Aorta (tissue), 5 donors: ENCODE measurements at regions not wholly inside any gene's neighbourhood (a gene's known extent, or its start where the extent isn't known, plus 50 kb on each side); places are given as distances from the start of the nearest gene placed in this dataset.

Experiments used
- ATAC-seq: fragments of 200-7000 bp; cut with Tn5 transposase; one replicate; pipeline ENCODE4 v1.9.1; 2022; ENCODE audit warnings: moderate library complexity; ENCODE audit not compliant: low FRiP score
- DNase-seq, 2 donors: peaks; one replicate each; pipeline ENCODE4 v3.0.0-alpha.2; 2020
- H3K27ac ChIP-seq, 2 donors: one replicate each; pipeline ENCODE4 v1.5.1; 2013; ENCODE audit warnings: low read length in 2 of 2, mild to moderate bottlenecking in 2 of 2, moderate library complexity in 2 of 2, control low read depth in 1 of 2, inconsistent platforms in 1 of 2, low read depth in 1 of 2
- H3K27me3 ChIP-seq, 2 donors: one replicate each; pipeline ENCODE4 v1.6.1; 2013; ENCODE audit warnings: control low read depth in 1 of 2, low read length in 1 of 2, mild to moderate bottlenecking in 1 of 2, moderate library complexity in 1 of 2; ENCODE audit not compliant: insufficient read depth in 2 of 2, control insufficient read depth in 1 of 2
- H3K36me3 ChIP-seq, 2 donors: one replicate each; pipeline ENCODE4 v1.6.1; 2013; ENCODE audit warnings: control low read depth in 1 of 2, low read length in 1 of 2, mild to moderate bottlenecking in 1 of 2; ENCODE audit not compliant: insufficient read depth in 2 of 2, control insufficient read depth in 1 of 2
- H3K4me1 ChIP-seq, 2 donors: one replicate each; pipeline ENCODE4 v1.6.1; 2013; ENCODE audit warnings: low read length in 2 of 2, control low read depth in 1 of 2, mild to moderate bottlenecking in 1 of 2, moderate library complexity in 1 of 2; ENCODE audit not compliant: insufficient read depth in 2 of 2, control insufficient read depth in 1 of 2
- H3K4me3 ChIP-seq, 2 donors: one replicate each; pipeline ENCODE4 v1.5.1; 2013; ENCODE audit warnings: low read length in 2 of 2, control low read depth in 1 of 2, mild to moderate bottlenecking in 1 of 2
- H3K9me3 ChIP-seq: one replicate; pipeline ENCODE4 v1.6.1; 2013; ENCODE audit warnings: mild to moderate bottlenecking, low read length; ENCODE audit not compliant: control insufficient read depth
- WGBS, 2 donors: extraction: QIAGEN DNeasy Blood & Tissue Kit; methylation state at CpG; one replicate each; pipeline ENCODE4 v1.1.7; 2013; 5-methylcytosine and 5-hydroxymethylcytosine counted together
- intact Hi-C, 2 donors: fragments of 100-400 bp; cut with DNase I; formaldehyde crosslinking; loops; one replicate each; pipeline versions ENCODE4 v1.14.2 to v1.15.0; 2022
- donor health status: healthy with polysubstance abuse.
- donor health status: Bipolar disorder and iron deficiency.
- donor health status: DM: no; HTN: no; CAD: no.
- donor health status: DM: no; HTN: no; CAD: no.
- donor health status: DM: yes; HTN: yes; CAD: no.

DNA sequence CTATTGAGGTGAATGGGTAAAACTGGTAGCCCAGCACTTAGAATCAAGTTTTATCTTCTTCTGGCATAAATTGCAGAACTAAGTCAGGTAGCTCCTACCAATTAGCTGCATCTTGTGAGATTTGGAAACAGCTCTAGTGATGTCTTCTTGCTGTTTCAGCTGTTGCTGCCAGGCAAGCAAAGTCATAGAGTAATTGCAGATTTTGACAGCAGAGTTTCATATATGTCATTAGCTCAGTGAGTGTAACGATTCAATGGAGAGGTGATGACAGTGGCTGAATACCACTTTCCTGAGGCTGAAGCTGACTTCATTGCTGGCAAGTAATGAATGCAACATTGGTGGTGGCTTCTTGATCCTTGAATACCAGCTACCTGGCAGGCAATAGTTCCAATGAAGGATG lies 1109.7 kb upstream of the CDH18 start:
- DNase-seq (no peak), ATAC-seq (no peak)
- Histone ChIP-seq H3K27ac (no peak overlapping the region), H3K27me3 (no peaks in the 10 kb centered on the region), H3K4me1 (no peaks in the 10 kb centered on the region), H3K4me3 (no peak overlapping the region), H3K9me3 (peaks cover 3% of the 10 kb centered on the region), H3K36me3 (no peaks in the 10 kb centered on the region)
- WGBS, 2 donors, result 13 to 26% methylated on average over 1 of the region's 1 CpG
- intact Hi-C loops, result no loop called here

DNA sequence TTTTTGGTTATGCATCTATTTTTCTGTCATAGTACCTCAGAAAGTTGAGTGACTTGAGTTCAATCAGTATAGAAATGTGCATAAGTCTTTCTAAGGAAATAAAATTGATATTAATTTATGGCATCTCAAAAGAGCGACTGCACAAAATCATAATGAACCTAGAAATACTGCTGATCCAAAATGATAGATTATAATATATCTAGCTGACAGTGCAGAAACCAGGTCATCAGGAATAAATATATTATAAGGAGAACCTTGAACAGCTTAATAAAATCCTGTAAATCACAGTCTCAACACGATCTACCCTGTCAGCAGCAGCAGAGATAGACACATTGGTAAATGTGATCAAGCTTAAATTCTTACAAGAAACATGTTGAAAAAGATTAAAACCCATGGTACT lies 1106.6 kb upstream of the CDH18 start:
- Histone ChIP-seq H3K4me1 (no peaks in the 10 kb centered on the region), H3K4me3 (no peak overlapping the region), H3K27ac (no peak overlapping the region), H3K27me3 (no peaks in the 10 kb centered on the region), H3K9me3 (peaks cover 3% of the 10 kb centered on the region), H3K36me3 (no peaks in the 10 kb centered on the region)
- 44 to 49% methylated on average over 2 of the region's 2 CpGs for WGBS, 2 donors
- DNase-seq (no peak), ATAC-seq (no peak)
- intact Hi-C loops, result no loop called here

- H3K4me1 ChIP-seq, result no peaks in the 10 kb centered on the region
- intact Hi-C loops, result no loop called here
- H3K4me3 ChIP-seq, result no peak overlapping the region
- no peaks in the 10 kb centered on the region for H3K27me3 ChIP-seq
- 66 to 70% methylated on average over 1 of the region's 1 CpG for WGBS, 2 donors
- H3K27ac ChIP-seq, result no peak overlapping the region
- no peak for DNase-seq
- no peak for ATAC-seq
- H3K36me3 ChIP-seq, result no peaks in the 10 kb centered on the region
- H3K9me3 ChIP-seq, result no peaks in the 10 kb centered on the region
These were observed 1099.8 kb upstream of the CDH18 start for GRCh38 chr5:21087766-21088165.

- DNase-seq (no peak), ATAC-seq (no peak)
- intact Hi-C loops, result no loop called here
- Histone ChIP-seq H3K4me3 (no peak overlapping the region), H3K27ac (no peak overlapping the region), H3K36me3 (no peaks in the 10 kb centered on the region), H3K9me3 (no peaks in the 10 kb centered on the region), H3K27me3 (no peaks in the 10 kb centered on the region), H3K4me1 (no peaks in the 10 kb centered on the region)
- 54 to 55% methylated on average over 2 of the region's 2 CpGs for WGBS, 2 donors
These were observed 1097.8 kb upstream of the CDH18 start for GRCh38 chr5:21085791-21086190.

- ATAC-seq (no peak), DNase-seq (no peak)
- no peaks in the 10 kb centered on the region for H3K9me3 ChIP-seq
- intact Hi-C loops, result no loop called here
- 56 to 63% methylated on average over 5 of the region's 5 CpGs for WGBS, 2 donors
- H3K4me1 ChIP-seq, result no peaks in the 10 kb centered on the region
- H3K36me3 ChIP-seq, result no peaks in the 10 kb centered on the region
- H3K4me3 ChIP-seq, result no peak overlapping the region
- H3K27ac ChIP-seq, result no peak overlapping the region
- no peaks in the 10 kb centered on the region for H3K27me3 ChIP-seq
These were observed 1084.0 kb upstream of the CDH18 start for GRCh38 chr5:21071986-21072385.

GRCh38 chr5:21071421-21071820 lies 1083.4 kb upstream of the CDH18 start:
- H3K4me1 ChIP-seq, result no peaks in the 10 kb centered on the region
- no peak overlapping the region for H3K4me3 ChIP-seq
- intact Hi-C loops, result no loop called here
- H3K27me3 ChIP-seq, result no peaks in the 10 kb centered on the region
- DNase-seq (no peak), ATAC-seq (no peak)
- no peaks in the 10 kb centered on the region for H3K36me3 ChIP-seq
- 73 to 84% methylated on average over 4 of the region's 4 CpGs for WGBS, 2 donors
- H3K9me3 ChIP-seq, result no peaks in the 10 kb centered on the region
- no peak overlapping the region for H3K27ac ChIP-seq

GRCh38 chr5:21070858-21071257 lies 1082.9 kb upstream of the CDH18 start:
- Histone ChIP-seq H3K4me1 (no peaks in the 10 kb centered on the region), H3K9me3 (no peaks in the 10 kb centered on the region), H3K27me3 (no peaks in the 10 kb centered on the region), H3K4me3 (no peak overlapping the region), H3K27ac (no peak overlapping the region), H3K36me3 (no peaks in the 10 kb centered on the region)
- intact Hi-C loops, result no loop called here
- ATAC-seq (no peak), DNase-seq (no peak)

DNA sequence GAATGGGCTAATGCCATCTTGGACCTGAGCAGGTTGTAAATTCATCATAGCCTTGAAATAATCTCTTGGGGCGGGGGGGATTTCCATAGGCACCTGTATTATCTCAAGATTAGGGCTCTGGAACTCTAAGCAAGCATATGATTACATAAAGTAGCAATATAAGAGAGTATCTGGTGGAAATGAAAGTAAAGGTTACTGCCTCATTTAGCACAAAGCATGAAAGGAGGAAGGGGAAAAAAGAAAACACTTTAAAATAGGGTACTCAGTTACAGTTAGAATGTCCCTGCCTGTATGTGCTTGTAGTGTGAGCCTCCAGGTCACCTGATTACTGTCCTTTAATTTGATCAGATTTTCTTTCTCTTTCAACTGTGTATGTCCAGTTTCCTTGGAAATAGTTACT lies 1079.7 kb upstream of the CDH18 start:
- Histone ChIP-seq H3K9me3 (peaks cover 3% of the 10 kb centered on the region), H3K4me1 (no peaks in the 10 kb centered on the region), H3K36me3 (no peaks in the 10 kb centered on the region), H3K27me3 (no peaks in the 10 kb centered on the region), H3K27ac (no peak overlapping the region), H3K4me3 (no peak overlapping the region)
- ATAC-seq (no peak), DNase-seq (no peak)
- WGBS, 2 donors, result 30 to 38% methylated on average over 1 of the region's 1 CpG
- intact Hi-C loops, result no loop called here

DNA sequence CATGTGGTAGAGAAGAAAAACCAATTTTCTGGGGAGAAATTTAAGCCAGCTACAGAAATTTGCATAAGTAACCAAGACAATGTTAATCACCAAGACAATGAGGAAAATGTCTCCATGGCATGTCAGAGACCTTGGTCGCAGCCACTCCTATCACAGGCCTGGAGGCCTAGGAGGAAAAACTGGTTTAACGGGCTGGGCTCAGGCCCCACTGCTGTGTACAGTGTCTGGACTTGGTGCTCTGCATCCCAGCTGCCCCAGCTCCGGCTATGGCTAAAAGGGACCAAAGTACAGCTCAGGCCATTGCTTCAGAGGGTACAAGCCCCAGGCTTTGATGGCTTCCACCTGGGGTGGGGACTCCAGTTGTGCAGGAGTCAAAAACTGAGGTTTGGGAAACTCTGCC lies 1075.1 kb upstream of the CDH18 start:
- 80 to 83% methylated on average over 3 of the region's 3 CpGs for WGBS, 2 donors
- no peaks in the 10 kb centered on the region for H3K27me3 ChIP-seq
- ATAC-seq, result no peak
- no peak for DNase-seq
- intact Hi-C loops, result no loop called here
- no peak overlapping the region for H3K27ac ChIP-seq
- no peak overlapping the region for H3K4me3 ChIP-seq
- peaks cover 3% of the 10 kb centered on the region for H3K9me3 ChIP-seq
- H3K4me1 ChIP-seq, result no peaks in the 10 kb centered on the region
- H3K36me3 ChIP-seq, result no peaks in the 10 kb centered on the region
